ENCODE measurements at regions not wholly inside any gene's neighbourhood (a gene's known extent, or its start where the extent isn't known, plus 50 kb on each side); places are given as distances from the start of the nearest gene placed in this dataset.
A peak's percentile ranks its signal among the peaks of the same experiment; 100 is the strongest.
"Not testable (repeated sequence)": the region's sequence is repeated elsewhere in the genome, so short reads cannot be mapped to it uniquely, and the experiment has no call there.

- no peak for DNase-seq
These were observed 64.9 kb downstream of the FAM170A start for GRCh38 chr5:119694284-119694683.

- DNase-seq = no peak
These were observed 76.7 kb downstream of the FAM170A start for GRCh38 chr5:119706049-119706448.

GRCh38 chr5:119708076-119708790 is 78.9 kb downstream of the FAM170A start:
- DNase-seq = no peak

GRCh38 chr5:119721775-119722174 is 92.4 kb downstream of the FAM170A start:
- DNase-seq = no peak

GRCh38 chr5:119725291-119725690 is 95.9 kb downstream of the FAM170A start:
- DNase-seq = not testable (repeated sequence)

GRCh38 chr5:119726544-119726943 is 97.2 kb downstream of the FAM170A start:
- no peak for DNase-seq

GRCh38 chr5:119740225-119740624 is 110.9 kb downstream of the FAM170A start:
- no peak for DNase-seq

GRCh38 chr5:119741691-119742090 is 112.3 kb downstream of the FAM170A start:
- DNase-seq = no peak

GRCh38 chr5:119742311-119742710 is 113.0 kb downstream of the FAM170A start:
- DNase-seq = no peak

GRCh38 chr5:119743927-119744326 is 114.6 kb downstream of the FAM170A start:
- peak; percentile 35 for DNase-seq

- no peak for DNase-seq
These were observed 116.6 kb downstream of the FAM170A start for GRCh38 chr5:119745976-119746375.

GRCh38 chr5:119746984-119747383 is 117.6 kb downstream of the FAM170A start:
- no peak for DNase-seq

GRCh38 chr5:119750887-119751733 is 121.8 kb downstream of the FAM170A start:
- DNase-seq = no peak

- no peak for DNase-seq
These were observed 122.4 kb downstream of the FAM170A start for GRCh38 chr5:119751734-119752094.

GRCh38 chr5:119752921-119753886 is 123.8 kb downstream of the FAM170A start:
- DNase-seq = no peak

GRCh38 chr5:119754825-119755224 is 125.5 kb downstream of the FAM170A start:
- DNase-seq = not testable (repeated sequence)

- no peak for DNase-seq
These were observed 127.9 kb downstream of the FAM170A start for GRCh38 chr5:119757276-119757675.

- not testable (repeated sequence) for DNase-seq
These were observed 140.6 kb downstream of the FAM170A start for GRCh38 chr5:119769695-119770693.

GRCh38 chr5:119780145-119780544 is 150.8 kb downstream of the FAM170A start:
- not testable (repeated sequence) for DNase-seq

GRCh38 chr5:119785057-119785456 is 155.7 kb downstream of the FAM170A start:
- no peak for DNase-seq

- no peak for DNase-seq
These were observed 160.2 kb downstream of the FAM170A start for GRCh38 chr5:119789406-119790117.
